Mesenteric fat pad (tissue), 1 donor: ENCODE measurements at regions not wholly inside any gene's neighbourhood (a gene's known extent, or its start where the extent isn't known, plus 50 kb on each side); places are given as distances from the start of the nearest gene placed in this dataset.
"Not testable (repeated sequence)": the region's sequence is repeated elsewhere in the genome, so short reads cannot be mapped to it uniquely, and the experiment has no call there.

Experiments used
- DNase-seq: peaks from one replicate; pipeline ENCODE4 v3.0.0-alpha.2; 2020; ENCODE audit warnings: low spot score
- donor health status: DM: yes; HTN: yes; CAD: no.

DNA sequence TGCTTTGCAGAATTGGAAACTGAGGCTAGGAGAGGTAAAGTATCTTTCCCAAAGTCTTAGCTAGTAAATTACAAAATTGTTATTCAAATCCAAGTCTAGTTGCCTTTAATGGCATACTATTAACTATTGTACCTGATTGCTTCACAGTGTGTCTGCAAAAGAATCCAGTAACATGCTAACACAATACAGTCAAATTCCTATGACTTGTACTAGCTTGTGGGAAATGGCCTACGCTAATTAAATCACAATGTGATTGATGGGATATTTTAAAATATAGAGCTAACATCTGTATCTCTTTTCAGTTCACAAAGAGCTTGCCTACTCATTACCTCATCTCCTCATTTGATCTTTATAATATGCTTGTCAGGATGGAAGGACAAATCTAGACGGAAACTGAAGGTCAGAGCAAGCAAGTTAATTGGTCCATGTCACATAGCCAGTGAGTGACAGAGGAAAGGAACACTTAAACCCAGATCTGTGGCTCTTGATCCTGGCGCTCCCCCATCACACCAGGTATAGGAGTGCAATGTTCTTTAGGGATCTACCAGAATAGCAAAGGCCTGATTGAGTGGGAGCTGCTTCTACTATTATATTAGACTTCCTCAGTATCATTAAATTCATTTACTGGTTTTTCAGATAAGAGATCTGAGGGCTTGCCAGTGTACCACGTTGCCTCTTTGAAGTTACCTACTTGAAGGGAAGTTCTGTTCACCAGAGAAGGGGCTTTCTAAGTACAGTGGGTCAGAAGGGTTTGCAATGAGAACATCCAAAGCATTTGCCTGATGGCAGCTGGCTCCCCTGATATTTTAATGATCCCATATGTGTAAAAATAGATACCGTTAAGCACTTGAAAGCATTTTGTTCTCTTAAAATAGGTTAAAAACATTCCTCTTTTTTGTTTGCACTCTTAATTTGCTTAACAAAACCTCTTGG is 213.6 kb upstream of the SESN3 start:
- DNase-seq = no peak

GRCh38 chr11:95443386-95443785 is 212.4 kb upstream of the SESN3 start:
- DNase-seq = no peak

- DNase-seq = no peak
Observed at GRCh38 chr11:95442531-95443050, 211.6 kb upstream of the SESN3 start.

GRCh38 chr11:95435628-95436353 is 204.8 kb upstream of the SESN3 start:
- no peak for DNase-seq

- DNase-seq = no peak
Observed at GRCh38 chr11:95435192-95435591, 204.2 kb upstream of the SESN3 start.

GRCh38 chr11:95434489-95435057 is 203.6 kb upstream of the SESN3 start:
- DNase-seq = no peak

- no peak for DNase-seq
Observed at GRCh38 chr11:95434009-95434408, 203.0 kb upstream of the SESN3 start.

DNA sequence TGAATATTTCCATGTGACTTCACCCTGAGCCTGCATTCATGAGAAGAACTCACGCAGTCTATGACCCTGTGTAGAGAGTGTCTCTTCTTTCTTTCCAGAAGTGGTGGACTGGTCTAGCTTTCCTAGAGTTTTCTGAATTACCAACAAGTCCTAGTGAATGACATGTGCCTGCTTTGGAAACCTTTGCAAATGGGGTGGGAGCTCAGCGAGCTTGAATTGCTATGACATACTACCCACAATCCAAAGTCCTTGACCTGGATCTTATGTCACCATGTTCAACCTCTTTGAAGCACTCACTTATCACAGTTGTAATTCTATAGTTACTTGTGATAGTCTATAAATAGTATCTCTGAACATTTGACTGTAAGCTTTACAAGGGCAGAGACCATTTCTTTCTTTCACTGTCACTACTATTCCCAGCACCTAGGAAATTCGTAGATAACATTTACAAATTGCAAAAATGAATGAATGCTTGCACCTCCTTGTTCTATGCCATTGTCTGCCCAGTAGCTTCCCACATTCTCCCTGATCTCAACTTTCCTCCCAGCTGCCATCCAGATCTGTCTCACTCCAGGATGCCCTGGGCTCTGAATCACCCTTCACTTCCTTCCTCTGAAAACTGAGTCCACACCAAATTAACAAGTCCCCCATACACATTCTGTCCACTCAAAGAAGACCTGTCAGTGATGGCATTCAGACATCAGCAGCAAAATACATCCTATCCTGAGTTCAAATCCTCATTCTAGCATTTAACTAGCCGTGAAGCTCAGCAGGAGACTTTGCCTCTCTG is 201.9 kb upstream of the SESN3 start:
- DNase-seq = no peak

GRCh38 chr11:95429376-95429907 is 198.4 kb upstream of the SESN3 start:
- no peak for DNase-seq

DNA sequence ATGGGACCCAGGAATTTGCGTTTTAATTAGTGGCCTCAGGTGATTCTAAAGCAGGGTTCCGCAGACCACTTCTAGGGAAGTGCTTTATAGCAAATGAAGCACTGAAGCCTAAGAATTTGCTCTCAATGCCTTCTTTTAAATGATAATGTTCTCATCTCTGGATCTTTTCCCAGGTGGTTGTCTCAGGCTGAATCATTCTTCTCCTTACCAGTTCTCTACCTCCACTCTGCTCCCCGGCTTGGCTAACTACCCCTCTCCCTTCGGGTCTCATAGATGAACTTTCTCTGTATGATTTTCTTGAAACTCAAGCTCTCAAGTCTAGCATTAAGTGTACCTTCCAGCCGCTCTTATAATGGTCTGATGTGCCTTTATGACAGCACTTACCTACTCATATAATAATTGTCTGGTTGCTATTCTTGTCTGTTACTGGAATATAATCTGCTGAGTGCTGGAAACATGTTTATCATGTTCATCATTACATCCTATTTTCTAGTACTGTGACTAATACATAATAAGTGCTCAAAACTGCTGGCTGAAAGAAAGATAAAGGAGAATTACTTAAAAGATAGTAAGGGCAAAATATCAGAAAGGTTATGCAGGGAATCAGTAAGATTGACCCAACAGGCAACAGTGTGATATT is 195.9 kb upstream of the SESN3 start:
- no peak for DNase-seq

DNA sequence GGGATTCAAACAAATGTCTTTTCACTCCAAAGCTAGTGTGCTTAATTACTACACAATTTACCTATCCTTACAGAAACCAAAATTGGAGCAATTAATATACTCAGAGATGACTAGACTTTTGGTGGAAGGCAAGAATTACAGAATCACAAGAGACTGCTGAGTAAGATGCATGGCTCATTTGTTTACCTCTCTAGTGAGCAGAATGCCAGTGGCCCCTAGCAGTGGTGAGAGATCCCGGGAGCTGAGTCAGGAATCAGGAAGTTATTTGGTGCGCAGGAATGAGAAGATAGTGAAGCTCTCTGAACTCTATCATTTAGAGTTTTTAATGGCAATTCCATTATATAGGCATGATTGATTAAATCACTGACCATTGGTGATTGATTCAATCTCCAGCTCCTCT is 188.9 kb upstream of the SESN3 start:
- DNase-seq = no peak

- DNase-seq = no peak
Observed at GRCh38 chr11:95418916-95419315, 187.9 kb upstream of the SESN3 start.

- DNase-seq = no peak
Observed at GRCh38 chr11:95417832-95418231, 186.8 kb upstream of the SESN3 start.

DNA sequence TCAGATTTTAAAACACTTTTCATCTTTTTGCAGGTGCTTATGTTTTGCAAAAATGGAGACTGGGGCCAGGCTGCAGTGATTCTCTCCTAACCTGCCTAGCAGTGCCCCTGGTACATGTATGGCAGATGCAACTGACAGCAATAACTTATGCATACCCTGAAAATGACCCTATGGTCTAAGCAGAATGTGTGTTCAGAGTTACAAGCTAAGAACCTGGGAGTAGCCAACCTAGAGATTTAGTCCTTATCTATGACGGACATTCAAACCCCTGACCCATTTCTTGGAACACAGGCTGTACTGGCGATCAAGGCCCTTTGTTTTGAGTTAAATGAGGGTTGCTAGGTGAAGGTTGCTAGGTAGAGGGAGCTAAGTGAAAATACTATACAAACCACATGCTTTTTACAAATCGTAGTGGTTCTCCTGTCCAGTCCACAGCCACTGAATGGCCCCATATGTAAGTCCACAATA is 184.9 kb upstream of the SESN3 start:
- no peak for DNase-seq

- no peak for DNase-seq
Observed at GRCh38 chr11:95414217-95414616, 183.2 kb upstream of the SESN3 start.

DNA sequence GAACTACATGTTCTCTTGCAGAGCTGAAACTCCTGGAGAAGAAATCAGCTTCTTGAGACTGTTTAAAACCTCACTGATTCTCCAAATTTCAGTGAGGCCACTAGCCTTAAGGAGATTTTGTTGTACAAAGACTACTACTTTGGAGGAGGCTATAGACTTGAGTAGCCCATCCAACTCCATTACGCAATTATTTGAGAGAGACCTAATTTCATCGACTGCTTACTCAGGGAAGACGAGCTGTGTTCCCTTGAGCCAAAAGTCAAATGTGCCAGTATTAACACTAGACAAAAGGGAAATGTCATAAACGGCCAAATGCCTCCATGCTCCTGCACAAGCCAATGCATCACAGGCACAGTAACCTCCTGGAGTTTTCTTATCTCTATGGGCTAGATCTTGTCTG is 182.8 kb upstream of the SESN3 start:
- DNase-seq = no peak

GRCh38 chr11:95413021-95413420 is 182.0 kb upstream of the SESN3 start:
- no peak for DNase-seq

- no peak for DNase-seq
Observed at GRCh38 chr11:95412074-95412473, 181.1 kb upstream of the SESN3 start.

DNA sequence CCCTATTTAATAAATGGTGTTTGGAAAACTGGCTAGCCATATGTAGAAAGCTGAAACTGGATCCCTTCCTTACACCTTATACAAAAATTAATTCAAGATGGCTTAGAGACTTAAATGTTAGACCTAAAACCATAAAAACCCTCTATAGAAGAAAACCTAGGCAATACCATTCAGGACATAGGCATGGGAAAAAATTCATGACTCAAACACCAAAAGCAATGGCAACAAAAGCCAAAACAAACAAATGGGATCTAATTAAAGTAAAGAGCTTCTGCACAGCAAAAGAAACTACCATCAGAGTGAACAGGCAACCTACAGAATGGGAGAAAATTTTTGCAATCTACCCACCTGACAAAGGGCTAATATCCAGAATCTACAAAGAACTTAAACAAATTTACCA is 179.7 kb upstream of the SESN3 start:
- DNase-seq = not testable (repeated sequence)

DNA sequence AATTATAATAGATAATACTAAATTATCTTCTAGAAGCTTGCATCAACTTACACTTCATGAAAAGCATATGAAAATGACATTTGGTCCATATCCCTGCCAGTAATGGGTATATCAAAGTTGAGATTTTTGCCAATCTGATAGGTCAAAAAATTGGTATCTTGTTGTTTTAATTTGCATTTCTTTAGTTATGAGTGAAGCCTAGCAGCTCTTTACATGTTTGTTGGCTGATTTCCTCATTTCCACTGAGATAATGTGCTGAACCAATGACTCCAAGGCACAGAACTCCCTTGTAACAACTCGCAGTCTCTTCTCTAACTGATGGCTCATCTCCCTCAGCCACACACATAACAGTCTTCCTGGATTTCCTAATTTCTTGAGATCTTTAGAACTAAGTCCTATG is 175.3 kb upstream of the SESN3 start:
- DNase-seq = no peak
